ENCODE measurements at regions not wholly inside any gene's neighbourhood (a gene's known extent, or its start where the extent isn't known, plus 50 kb on each side); places are given as distances from the start of the nearest gene placed in this dataset.

GRCh38 chr1:218224101-218224500, 61.0 kb upstream of the RRP15 start:
- ATAC-seq = no peak
- Histone ChIP-seq H3K27me3 (no peaks in the 10 kb centered on the region), H3K36me3 (no peaks in the 10 kb centered on the region), H3K4me1 (no peaks in the 10 kb centered on the region), H3K4me3 (no peak overlapping the region), H3K27ac (no peak overlapping the region), H3K9me3 (no peaks in the 10 kb centered on the region)
- no peak for TF ChIP-seq CTCF (IDR thresholded peaks at IDR 0.05)
- intact Hi-C loops (cut with DNase I) = no loop called here
- no peak for DNase-seq

GRCh38 chr1:218226005-218226404, 59.1 kb upstream of the RRP15 start:
- DNase-seq = no peak
- intact Hi-C loops (cut with DNase I) = no loop called here

More at GRCh38 chr1:218226005-218226404, 59.1 kb upstream of the RRP15 start:
- no peak overlapping the region for H3K4me3 ChIP-seq
- ATAC-seq = no peak
- no peaks in the 10 kb centered on the region for H3K9me3 ChIP-seq
- H3K27ac ChIP-seq = no peak overlapping the region
- no peaks in the 10 kb centered on the region for H3K27me3 ChIP-seq
- no peaks in the 10 kb centered on the region for H3K36me3 ChIP-seq
- no peaks in the 10 kb centered on the region for H3K4me1 ChIP-seq
- no peak for TF ChIP-seq CTCF (IDR thresholded peaks at IDR 0.05)

Data from upper lobe of right lung (tissue), 1 donor.